Kidney tubule cell (primary cell): ENCODE measurements at regions not wholly inside any gene's neighbourhood (a gene's known extent, or its start where the extent isn't known, plus 50 kb on each side); places are given as distances from the start of the nearest gene placed in this dataset.
A peak's percentile ranks its signal among the peaks of the same experiment; 100 is the strongest.

ENCODE experiments used
- DNase-seq: peaks from one replicate; pipeline ENCODE4 v3.0.0-alpha.2; 2018; ENCODE audit warnings: low spot score

DNA sequence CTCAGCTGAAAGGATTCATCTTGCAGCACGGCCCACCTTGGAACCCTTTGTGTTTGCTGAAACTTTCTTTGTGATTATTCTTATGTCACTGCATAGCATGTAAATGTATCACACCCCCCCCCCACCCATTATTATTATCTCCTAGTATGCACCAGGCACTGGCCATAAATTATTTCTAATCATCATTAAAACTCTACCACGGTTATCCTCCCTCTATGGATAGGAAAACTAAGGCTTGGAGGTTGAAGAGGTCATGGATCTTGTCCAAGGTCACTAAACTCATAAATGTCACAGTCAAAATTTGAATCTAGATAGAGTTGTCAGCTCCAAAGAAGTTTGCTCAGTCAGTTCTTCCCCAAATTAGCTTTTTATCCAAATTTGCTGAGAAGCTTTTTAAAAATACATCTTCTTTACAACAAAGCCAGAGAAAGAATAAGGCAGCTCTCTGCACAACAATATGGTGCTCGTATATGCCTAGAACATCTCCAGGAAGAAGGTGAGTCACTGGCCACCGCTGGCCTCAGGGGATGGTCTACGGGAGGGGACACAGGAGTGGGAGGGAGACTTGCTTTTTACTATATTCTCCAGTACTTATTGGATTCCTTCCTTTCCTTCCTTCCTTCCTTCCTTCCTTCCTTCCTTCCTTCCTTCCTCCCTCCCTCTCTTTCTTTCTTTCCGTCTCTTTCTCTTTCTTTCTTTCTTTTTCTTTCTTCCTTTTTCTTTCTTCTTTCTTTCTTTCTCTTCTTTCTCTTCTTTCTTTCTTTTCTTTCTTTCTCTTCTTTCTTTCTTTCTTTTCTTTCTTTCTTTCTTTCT is 134.5 kb downstream of the VEGFA start:
- DNase-seq: no peak

DNA sequence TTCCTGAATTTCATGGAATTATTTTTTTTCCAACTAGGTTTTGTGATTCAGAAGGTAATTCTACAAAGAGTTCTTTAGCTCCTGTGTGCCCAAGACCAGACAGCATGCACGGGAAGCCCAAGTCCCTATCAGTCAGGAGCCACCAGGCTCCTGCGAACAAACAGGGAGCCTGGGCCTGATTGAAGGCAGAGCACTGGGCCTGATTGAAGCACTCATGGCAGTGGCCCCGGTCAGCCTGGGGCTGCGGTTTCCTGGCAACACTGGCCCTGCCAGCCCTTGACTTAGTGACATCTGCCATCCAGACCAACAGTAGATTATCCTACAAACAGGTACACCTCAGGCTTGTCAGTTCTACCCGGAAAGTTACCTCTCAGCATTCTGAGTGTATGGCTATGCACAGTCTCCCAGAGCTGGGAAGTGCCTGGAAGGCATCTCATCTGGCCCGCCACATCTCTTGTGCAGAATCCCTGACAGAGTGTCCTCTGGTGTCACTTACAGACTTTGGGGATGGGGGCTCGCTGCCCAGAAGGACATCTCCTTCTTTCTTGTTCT is 133.8 kb downstream of the VEGFA start:
- DNase-seq: no peak

DNA sequence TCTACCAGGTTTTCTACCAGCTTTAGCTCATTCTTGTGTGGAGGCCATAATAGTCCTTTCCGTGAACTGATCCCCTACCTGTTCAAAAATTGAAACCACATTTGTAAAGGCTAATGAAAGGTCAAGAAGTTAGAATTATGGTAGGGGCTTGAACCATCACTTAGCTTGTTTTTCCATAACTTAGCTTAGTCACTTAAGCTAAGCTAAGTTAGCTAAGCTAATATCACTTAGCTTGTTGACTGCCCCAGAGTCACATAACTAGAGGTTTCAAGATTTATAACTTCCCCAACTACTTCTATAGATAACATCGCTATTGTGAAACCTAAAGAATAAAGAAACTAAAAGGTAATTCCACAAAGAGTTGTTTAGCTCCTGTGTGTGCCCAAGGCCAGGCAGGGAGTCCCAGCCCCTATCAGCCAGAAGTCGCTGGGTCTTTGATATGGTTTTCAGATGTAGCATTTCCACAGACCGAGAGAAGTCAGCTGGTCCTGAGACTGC is 131.8 kb downstream of the VEGFA start:
- DNase-seq: no peak

DNA sequence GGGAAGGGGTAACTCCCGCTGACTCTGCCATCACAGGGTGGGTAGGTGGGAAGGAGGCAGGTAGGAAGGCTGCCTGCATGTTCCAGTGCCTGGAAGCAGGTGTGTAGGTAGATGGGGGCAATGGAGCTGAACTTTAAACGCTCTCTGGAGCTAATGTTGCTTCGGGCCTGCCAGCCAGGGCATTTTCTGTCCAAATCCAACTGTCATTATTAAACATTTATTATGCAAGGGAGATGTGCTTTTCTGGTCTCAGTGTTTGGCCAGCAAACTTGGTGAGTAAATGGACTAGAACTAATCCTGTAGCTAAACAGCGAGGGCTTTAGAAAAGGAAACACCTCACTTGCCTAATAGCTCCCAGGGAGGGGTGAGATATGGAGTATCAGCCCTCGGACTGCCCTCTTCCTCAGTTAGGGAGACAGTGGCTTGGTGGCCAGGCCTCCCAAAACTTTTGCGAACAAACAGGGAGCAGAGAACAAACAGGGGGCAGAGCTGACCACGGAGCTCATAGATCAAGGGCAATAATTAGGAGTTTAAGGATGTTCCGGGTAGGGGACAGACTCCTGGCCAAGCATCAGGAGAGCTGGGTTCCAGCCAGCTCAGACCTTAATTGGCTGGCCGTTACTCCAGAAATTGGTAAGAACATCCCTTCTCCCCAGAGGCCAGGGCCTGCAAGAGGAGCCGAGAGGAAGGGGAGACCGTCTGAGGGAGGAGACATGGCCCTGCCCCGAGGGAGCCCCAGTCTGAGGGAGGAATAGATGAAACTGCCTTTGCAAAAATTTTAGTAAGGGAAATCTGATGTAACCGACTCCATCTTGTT is 131.1 kb downstream of the VEGFA start:
- DNase-seq: no peak

DNA sequence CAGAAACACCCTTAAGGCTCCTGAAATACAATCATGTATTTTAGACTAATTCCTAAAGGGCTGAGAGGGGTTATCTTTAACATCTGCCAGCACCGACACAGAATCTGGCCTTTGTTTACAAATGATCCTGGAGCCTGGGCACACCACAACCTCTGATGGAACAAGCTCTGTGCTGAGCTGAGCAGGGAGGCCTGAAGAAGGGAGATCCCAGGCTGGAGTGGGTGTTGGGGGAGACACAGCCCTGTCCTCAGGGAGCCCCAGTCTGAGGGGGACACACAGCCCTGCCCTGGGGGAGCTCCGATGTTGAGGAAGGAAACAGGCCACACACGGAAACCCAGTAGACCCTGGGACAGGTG is 130.5 kb downstream of the VEGFA start:
- no peak for DNase-seq

DNA sequence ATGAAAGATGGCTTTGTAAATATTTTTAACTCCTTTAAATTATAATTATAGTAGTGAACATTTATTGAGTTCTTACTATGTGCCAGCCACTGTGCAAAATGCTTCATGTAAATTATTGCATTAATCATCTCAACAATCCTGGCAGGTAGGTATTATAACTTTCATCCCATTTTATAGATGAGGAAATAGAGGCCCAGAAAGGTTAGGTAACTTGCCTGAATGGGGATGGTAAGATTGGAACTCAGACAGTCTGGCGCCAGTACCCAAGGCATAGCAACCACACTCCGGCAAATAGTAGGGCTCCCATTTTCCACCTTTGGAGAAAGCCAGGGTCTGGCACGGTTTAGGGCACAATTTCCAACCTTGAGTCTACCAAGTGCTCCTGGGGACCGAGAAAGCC is 129.8 kb downstream of the VEGFA start:
- DNase-seq: no peak

DNA sequence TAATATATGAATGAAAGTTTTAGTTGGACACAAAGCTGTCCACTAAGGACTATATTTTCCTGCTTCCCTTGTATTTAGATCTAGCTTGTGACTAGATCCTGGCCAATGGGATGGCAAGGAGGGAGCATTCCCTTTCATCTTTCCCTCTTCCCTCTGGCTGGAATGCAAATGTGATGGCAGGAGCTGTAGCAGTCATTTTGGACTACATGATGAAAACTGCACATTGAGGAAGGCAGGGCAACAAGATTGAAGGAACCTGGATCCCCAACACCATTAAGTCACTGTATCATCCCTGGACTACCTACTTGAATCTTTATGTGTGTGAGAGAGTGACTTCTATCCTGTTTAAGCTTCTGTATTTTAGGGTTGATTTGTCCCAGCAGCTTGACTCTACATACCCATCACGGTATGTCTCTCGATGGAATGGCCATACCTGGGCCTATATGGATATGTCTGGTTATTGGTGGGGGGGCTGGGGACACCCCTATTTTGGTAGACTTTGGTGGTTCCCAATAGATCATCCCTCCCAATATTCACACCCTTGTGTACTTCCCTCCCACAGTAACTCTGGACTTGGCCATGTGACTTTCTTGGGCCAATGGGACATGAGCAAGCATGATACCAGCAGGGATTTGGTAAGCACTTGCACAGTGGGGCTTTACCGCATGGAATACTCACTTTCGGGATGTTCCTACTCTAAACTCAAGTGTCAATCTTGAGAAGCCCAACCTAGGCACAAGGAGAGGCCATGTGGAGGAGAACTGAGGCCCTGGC is 128.5 kb downstream of the VEGFA start:
- DNase-seq: no peak

DNA sequence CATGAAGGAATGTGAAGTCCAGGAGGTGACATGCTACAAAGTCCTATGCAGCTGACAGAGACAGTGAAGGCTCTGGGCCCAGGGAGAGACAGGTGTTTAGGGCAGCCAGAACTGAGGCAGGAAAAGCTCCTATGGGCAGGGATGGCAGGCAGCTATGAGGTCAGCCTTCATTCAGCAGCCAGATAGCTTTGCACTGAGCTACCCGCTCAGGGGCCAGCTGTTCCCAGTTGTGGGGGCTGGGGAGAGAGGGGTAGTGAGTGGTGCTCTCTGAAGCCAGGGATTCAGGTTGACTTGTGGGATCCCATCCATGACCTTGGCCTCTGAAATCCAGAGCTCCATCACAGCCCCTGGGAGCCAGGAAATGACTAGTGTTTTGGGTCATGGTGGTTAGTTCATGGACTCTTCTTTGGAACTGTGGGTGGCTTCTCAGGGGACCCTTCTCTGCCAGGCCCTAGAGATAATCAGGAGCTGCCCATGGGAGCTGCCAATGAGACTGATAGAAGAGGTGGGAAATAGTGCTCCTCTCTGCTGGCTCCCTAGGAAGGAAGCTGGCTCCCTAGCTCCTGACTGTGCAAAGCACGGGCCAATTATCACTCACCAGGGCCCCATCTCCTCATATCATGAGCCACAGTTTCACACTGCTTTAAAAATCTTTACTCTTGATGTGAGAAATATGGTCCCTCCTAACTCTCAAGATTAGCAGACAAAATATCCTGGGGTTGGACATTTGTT is 127.7 kb downstream of the VEGFA start:
- DNase-seq: peak; percentile 31

DNA sequence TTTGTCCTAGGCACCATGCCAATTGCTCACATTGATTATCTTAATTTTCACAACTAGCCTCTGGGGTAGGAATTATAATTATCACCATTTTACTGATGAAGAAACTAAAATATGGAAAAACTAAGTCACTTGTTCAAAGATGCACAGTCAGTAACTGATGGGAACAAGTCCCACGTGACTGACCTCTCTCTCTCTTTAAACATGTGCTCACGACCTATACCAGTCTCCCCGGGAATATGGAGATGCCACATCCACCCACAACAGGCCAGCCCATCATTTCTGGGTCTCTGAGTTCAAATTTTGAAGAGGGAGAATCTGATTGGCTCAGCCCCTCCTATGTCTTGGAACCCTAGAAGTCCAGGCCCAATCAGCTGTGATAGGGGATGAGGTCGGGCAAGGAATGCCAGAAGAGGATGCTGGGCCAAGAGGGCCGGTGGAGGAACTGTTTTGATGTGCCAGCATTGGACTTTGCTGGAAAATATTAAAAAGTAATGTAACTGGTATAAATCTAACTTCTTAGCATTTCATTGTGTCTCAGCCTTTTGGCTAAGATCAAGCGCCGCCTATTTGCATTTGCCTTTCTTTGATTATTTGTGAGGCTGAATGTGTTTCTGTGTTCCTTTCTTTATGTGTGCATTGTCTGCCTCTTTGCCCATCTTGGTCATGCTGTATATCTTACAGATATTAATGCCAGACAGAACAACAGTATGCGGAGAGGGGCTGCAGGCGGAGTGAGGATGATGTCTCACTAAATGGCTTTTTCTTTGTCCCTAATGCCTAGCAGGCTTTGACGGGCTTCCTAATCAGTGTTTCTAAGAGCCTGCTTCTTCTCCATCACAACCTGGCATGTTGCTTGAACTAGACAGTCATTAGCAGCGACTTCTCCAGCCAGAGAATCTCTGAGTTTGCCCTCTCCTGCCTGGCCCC is 126.6 kb downstream of the VEGFA start:
- no peak for DNase-seq

DNA sequence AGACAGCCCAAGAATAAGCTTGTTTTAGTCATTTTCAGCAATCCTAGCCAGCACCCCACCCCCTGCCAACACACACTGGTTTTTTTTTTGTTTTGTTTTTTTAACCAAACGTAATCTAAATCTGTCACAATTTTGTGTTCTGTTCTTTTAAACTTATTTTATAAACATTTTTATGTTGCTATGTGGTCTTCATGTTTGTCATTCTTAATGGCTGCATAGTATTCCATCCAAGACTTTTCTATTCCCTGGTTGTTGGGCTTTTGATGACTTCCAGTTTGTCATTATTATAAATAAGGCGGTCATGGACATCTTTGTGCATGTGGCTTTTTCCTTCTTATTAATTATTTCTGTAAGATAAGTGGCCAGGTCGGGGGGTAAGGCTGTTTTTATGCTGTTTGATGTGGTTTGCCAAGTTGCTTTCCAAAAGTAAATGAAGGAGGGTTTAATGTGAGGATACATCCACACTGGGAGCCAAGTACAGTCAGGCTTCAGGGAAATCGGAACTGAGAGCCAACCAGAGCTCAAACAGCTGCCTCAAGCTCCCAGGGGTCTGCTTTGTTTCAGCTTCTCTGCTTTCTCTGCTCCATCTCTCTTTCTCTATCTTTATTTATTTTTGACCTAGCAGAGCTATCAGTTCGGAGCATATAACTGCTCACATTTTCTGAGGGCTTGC is 125.8 kb downstream of the VEGFA start:
- DNase-seq: no peak

DNA sequence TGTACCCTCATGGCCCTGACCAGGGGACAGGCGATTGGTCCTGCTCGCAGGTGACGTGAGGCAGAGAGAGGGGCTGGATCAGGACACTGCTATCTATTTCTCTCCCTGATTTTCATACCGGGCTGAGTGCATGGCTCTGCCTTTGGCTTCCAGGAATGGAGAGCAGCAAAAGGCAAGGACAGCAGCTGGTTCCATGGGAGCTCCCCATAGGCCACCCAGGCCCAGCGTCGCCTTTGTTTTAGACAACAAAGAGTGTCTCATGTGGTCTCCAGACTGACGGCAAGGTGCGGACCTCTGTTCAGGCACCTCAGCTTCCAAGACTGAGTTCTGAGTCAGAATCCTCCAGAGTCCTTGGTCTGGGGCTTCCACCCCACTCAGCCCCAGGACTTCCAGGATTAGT is 123.1 kb downstream of the VEGFA start:
- no peak for DNase-seq

DNA sequence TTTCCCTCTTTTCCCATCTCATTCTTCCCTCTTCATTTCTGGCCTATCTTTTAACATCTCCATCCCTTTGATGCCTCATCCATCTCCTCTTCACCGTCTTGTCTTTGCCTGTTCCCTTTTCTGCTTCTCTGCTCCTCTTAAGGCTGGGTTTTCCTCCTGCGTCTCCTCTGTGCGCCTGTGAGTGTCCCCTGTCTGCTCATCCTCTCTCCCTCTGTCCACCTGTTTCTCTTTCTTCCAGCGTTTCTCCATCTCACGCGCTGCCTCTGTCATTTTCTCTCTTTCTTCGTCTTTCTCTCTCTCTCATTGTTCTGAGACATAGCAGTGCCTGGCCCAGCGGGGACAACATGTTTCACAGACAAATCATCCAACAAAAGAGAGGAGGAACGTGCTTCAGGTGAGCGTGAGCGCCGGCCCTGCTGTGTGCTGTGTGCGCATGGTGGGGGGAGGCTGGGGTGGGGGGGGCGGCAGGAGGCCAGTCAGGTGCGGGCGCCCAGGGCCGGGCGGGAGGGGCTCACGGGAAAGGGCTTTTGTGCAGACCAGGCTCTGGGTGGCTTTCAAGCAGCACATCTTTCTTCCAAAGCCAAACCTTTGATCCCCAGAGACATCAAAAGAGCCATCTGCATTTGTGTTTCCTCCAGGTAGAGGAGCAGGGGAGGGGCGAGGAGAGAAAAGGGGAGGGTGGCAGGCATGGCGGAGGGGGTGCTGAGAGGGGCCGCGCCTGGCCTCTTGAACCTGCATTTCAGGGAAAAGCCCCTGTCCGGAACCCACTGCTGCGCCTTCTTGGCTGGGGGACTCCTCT is 121.3 kb downstream of the VEGFA start:
- no peak for DNase-seq

DNA sequence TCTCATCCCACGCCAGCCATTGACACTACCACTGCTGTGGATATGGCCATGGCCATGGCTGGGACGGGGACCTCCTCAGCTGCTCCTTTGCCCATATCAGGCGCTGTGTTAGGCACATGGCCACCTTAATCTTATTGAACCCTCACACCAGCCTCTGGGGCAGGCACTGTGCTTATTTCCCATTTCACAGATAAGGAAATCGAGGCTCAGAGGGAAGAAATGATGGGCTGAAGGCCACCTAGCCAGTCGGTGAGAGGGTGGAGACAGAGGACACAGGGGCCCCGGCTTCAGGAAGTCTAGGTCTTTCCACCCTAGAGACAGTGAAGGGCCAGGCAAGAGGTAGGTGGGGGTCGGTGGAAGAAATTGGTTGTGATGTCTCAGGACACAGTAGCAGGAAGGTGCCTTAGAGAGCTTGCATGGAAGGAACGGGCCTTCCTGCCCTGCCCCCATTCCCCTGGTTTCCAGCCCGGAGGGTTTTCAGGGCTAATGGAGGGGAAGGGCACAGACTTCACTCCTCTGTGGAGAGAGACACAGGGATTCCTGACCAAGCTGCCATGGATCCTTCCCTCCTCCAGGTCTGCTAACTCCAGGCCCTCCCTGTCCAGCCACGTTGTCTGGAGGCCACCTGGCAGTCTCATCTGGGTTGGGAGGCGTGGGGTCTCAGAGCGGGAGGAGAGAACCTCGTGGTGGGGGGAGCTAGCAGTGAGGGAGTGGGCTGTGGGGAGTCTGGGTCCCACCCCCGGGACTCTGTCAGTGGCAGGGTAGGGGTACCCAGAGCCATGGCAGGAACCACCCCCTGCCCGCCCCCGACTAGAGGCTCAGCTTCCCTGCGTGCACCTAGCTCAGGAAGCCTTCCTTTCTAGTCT is 120.4 kb downstream of the VEGFA start:
- DNase-seq: no peak

DNA sequence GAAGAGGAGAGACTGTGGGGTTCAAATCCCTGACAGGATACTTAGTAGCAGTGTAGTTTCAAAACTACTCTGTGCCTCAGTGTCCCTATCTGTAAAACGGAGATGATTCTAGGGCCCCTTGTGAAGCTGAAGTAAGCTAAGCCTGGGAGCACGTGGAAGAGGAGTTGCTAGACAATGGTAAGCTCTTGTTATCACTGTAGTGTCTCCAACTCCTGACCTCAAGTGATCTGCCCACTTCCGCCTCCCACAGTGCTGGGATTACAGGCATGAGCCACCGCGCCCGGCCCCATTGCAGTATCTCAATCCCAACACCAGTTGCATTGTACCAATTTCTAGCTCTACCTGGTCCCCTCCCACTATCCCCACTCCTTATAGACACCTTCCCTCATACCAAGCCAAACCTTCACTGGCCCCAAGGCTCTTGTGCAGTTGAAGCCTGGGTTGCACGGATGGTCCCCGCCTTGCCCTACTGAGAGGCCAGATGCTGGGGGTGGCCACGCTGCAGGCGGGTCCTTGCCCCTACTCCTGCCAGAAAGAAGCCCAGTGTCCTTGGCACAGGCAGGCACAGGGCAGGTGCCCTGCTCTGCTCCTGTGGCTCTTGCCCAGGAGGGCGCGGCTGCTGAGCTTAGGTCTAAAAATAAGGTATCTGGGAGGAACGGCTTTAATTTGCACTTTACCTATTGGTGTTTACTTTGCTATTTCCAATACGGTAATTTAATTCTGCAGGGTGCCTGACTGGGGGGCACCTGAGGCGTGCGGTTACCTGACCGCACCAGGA is 118.1 kb downstream of the VEGFA start:
- no peak for DNase-seq

DNA sequence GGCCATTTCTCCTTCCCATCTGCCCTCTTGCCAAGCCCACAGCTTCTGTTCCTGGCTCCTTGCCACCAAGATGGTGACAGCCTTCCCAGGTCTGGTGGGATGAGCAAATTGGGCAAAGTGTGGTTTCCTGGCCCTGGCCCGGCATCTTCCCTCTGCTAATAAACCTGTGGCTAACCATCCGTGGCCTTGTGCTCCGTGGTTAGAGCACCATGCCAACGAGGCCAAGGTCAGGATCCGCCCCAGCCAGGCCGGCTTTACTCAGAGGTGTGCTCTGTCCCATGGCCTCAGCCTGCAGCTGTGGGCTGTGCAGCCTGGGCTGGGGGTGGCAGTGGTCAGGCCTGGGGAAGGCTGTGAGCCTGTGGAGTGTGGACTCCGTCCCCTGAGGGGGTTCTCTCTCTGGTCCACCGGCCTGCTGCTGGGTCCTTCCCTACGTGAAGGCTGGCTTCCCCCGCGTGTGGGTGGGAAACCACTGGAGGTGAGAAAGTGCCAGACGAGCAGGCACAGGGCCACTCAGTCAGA is 117.4 kb downstream of the VEGFA start:
- DNase-seq: peak; percentile 90

DNA sequence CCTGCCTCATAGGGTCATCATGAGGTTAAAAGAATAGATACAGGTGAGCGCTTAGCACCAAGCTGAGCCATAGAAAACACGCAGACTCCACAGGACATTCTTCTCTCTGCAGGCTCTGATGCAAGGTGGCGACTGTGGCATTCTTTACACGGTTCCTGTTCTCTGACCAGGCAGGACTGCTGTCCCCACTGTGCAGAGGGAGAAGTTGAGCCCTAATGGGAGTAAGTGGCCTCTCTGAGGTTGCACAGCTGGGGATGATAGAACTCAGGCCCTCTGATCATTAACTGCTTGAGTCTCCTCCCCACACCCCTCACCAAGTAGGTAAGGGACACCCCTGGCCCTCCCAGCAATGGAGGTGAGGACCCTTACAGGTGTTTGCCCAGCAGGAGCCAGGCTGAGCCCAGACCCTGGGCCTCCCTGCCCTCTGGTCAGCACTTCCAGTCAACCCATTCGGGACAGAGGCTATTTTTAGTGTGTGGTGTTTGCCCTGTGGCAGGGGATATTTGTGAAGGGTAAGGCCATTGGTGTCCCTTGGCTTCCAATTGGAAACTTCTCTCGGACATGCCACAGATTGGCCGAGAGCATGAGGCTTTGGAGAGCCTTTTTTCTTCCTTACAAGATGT is 116.8 kb downstream of the VEGFA start:
- no peak for DNase-seq

DNA sequence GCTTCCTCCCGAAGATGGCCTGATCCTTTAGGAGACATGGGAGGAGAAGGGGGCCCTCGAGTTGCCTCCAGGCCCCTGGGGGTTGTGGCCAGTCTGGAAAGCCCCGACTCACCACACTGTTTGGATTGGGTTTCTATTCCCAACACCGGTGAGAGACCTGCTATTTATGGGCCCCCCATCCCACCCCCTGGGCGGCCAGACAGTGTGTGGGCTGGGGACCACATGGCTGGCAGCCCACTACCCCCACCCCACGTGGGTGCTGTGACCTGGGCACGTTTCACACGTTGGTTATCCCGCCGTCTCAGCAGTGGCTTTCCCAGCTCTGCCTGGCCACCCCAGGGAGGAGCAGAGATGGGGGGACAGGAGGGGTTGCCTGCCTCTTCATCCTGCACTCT is 116.1 kb downstream of the VEGFA start:
- DNase-seq: no peak
